ENCODE measurements at regions not wholly inside any gene's neighbourhood (a gene's known extent, or its start where the extent isn't known, plus 50 kb on each side); places are given as distances from the start of the nearest gene placed in this dataset.

- Histone ChIP-seq H3K4me3 (no peak overlapping the region), H3K27me3 (ENCODE audit: insufficient read depth in 3 of 3, low read length in 2 of 3) (no peaks in the 10 kb centered on the region), H3K4me1 (no peaks in the 10 kb centered on the region), H3K27ac (no peak overlapping the region), H3K36me3 (ENCODE audit: insufficient read depth in 1 of 2, low read depth in 1 of 2) (no peaks in the 10 kb centered on the region), H3K9me3 (no peaks in the 10 kb centered on the region)
- 81 to 84% (median 81%) methylated on average over 6 of the region's 6 CpGs for WGBS, 3 donors
- intact Hi-C loops (cut with DNase I), result no loop called here
- ATAC-seq (no peak), DNase-seq (no peak)
- TF ChIP-seq, protein P1, sequence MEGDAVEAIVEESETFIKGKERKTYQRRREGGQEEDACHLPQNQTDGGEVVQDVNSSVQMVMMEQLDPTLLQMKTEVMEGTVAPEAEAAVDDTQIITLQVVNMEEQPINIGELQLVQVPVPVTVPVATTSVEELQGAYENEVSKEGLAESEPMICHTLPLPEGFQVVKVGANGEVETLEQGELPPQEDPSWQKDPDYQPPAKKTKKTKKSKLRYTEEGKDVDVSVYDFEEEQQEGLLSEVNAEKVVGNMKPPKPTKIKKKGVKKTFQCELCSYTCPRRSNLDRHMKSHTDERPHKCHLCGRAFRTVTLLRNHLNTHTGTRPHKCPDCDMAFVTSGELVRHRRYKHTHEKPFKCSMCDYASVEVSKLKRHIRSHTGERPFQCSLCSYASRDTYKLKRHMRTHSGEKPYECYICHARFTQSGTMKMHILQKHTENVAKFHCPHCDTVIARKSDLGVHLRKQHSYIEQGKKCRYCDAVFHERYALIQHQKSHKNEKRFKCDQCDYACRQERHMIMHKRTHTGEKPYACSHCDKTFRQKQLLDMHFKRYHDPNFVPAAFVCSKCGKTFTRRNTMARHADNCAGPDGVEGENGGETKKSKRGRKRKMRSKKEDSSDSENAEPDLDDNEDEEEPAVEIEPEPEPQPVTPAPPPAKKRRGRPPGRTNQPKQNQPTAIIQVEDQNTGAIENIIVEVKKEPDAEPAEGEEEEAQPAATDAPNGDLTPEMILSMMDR (IDR thresholded peaks at IDR 0.05), result no peak
Measured at GRCh38 chr13:84272877-84273562, 390.7 kb upstream of the SLITRK1 start.

DNA sequence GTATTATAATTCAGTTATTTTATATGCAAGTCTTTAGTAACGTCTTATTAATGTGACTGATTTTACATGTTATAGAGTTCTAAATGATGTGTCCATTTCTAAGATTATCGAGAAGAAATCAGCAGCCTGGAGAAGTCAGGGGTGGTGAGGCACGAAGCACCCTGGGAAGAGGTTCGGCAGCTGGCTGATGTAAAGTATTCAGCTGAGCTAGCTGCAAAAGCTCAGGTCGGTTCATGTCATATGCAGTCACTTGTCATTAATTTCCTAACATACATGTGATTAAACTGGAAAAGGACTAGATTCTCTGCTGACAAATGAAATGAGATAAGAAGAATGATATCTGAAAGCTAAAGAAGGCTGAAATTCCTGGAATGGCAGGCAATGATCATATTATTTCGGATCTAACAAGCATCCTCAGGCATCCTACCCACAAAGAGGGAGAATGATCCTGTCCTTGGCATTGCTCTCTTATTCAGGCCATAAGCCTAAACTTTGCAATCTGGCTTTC lies 383.0 kb upstream of the SLITRK1 start:
- intact Hi-C loops (cut with DNase I), result no loop called here
- TF ChIP-seq, protein P1 (IDR thresholded peaks at IDR 0.05), result no peak
- ATAC-seq (no peak), DNase-seq (no peak)
- H3K9me3 ChIP-seq, result no peaks in the 10 kb centered on the region
- no peak overlapping the region for H3K27ac ChIP-seq
- no peaks in the 10 kb centered on the region for H3K27me3 ChIP-seq (ENCODE audit: insufficient read depth in 3 of 3, low read length in 2 of 3)
- H3K4me3 ChIP-seq, result no peak overlapping the region
- H3K36me3 ChIP-seq (ENCODE audit: insufficient read depth in 1 of 2, low read depth in 1 of 2), result no peaks in the 10 kb centered on the region
- H3K4me1 ChIP-seq, result no peaks in the 10 kb centered on the region
- WGBS, 3 donors, result 71 to 78% (median 71%) methylated on average over 6 of the region's 6 CpGs

DNA sequence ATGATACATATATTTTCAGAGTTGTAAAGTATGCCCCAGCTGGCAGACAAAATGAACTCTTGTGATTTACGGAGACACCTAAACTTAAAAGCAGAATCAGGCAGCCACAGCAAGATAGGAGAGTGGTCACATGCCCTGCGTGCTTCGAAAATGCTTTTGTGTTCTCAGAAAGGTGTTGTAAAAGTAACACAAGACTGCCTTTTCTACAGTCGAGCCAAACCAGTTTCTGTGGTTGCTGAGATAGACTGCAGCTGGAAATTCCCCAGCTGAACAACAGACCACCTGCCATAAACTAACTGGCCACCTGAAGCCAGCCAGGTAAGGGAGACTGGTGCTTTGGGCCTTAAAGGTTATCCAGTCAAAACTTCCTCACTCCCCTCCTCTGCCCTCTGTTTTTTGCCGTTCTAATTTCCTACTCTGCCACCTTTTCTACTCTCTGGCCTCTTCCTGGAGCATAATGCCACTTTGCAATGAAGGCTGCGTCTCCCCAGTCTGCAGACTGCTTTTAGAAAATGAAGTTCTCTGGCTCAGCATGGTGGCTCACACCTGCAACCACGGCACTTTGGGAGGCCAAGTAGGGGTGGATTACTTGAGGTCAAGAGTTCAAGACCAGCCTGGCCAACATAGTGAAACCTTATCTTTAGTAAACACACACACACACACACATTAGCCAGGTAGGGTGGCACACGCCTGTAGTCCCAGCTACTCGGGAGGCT lies 381.2 kb upstream of the SLITRK1 start:
- TF ChIP-seq, protein P1 (IDR thresholded peaks at IDR 0.05), result no peak
- DNase-seq (no peak), ATAC-seq (no peak)
- WGBS, 3 donors, result 61 to 73% (median 62%) methylated on average over 9 of the region's 9 CpGs
- Histone ChIP-seq H3K9me3 (no peaks in the 10 kb centered on the region), H3K36me3 (ENCODE audit: insufficient read depth in 1 of 2, low read depth in 1 of 2) (no peaks in the 10 kb centered on the region), H3K4me3 (no peak overlapping the region), H3K4me1 (no peaks in the 10 kb centered on the region), H3K27me3 (ENCODE audit: insufficient read depth in 3 of 3, low read length in 2 of 3) (no peaks in the 10 kb centered on the region), H3K27ac (no peak overlapping the region)
- intact Hi-C loops (cut with DNase I), result no loop called here

DNA sequence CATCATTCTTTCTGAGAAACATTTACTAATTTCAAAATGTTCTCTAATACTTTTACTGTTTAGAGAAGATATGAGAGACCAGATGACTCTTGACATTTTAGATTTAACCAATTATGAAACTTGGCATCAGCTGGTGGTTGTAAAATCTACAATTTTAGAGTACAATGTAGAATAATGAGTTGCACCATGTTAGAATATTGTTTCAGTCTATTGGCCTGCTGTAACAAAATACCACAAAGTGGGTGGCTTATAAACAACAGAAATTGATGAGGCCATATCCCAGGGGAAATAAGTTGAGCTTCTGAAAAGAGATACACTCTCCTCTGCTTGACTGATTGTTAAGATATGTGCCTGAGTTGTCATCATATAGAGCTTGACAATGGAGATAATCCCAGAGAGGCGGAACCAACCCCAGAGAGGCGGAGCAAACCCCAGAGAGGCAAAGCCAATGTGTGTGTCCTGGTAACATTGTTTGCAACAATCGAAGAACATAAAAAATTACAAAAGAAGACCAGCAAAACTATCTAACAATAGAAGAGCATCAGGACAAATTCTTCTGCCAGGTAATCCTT lies 373.0 kb upstream of the SLITRK1 start:
- TF ChIP-seq, protein P1 (IDR thresholded peaks at IDR 0.05), result no peak
- DNase-seq (no peak), ATAC-seq (no peak)
- WGBS, 3 donors, result 85 to 90% (median 86%) methylated on average over 3 of the region's 3 CpGs
- Histone ChIP-seq H3K9me3 (no peaks in the 10 kb centered on the region), H3K4me1 (no peaks in the 10 kb centered on the region), H3K27ac (no peak overlapping the region), H3K27me3 (ENCODE audit: insufficient read depth in 3 of 3, low read length in 2 of 3) (no peaks in the 10 kb centered on the region), H3K4me3 (no peak overlapping the region), H3K36me3 (ENCODE audit: insufficient read depth in 1 of 2, low read depth in 1 of 2) (no peaks in the 10 kb centered on the region)
- intact Hi-C loops (cut with DNase I), result no loop called here
